ENCODE measurements at regions not wholly inside any gene's neighbourhood (a gene's known extent, or its start where the extent isn't known, plus 50 kb on each side); places are given as distances from the start of the nearest gene placed in this dataset.

GRCh38 chr11:45585205-45585604, 80.2 kb downstream of the CHST1 start:
- TF ChIP-seq, protein P1, sequence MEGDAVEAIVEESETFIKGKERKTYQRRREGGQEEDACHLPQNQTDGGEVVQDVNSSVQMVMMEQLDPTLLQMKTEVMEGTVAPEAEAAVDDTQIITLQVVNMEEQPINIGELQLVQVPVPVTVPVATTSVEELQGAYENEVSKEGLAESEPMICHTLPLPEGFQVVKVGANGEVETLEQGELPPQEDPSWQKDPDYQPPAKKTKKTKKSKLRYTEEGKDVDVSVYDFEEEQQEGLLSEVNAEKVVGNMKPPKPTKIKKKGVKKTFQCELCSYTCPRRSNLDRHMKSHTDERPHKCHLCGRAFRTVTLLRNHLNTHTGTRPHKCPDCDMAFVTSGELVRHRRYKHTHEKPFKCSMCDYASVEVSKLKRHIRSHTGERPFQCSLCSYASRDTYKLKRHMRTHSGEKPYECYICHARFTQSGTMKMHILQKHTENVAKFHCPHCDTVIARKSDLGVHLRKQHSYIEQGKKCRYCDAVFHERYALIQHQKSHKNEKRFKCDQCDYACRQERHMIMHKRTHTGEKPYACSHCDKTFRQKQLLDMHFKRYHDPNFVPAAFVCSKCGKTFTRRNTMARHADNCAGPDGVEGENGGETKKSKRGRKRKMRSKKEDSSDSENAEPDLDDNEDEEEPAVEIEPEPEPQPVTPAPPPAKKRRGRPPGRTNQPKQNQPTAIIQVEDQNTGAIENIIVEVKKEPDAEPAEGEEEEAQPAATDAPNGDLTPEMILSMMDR (conservative IDR thresholded peaks at IDR 0.05; ENCODE audit: low read depth, low read length), result no peak
- no peak overlapping the region for H3K4me3 ChIP-seq (IDR thresholded peaks at IDR 0.05; ENCODE audit: insufficient read depth, low read depth, low read length)

DNA sequence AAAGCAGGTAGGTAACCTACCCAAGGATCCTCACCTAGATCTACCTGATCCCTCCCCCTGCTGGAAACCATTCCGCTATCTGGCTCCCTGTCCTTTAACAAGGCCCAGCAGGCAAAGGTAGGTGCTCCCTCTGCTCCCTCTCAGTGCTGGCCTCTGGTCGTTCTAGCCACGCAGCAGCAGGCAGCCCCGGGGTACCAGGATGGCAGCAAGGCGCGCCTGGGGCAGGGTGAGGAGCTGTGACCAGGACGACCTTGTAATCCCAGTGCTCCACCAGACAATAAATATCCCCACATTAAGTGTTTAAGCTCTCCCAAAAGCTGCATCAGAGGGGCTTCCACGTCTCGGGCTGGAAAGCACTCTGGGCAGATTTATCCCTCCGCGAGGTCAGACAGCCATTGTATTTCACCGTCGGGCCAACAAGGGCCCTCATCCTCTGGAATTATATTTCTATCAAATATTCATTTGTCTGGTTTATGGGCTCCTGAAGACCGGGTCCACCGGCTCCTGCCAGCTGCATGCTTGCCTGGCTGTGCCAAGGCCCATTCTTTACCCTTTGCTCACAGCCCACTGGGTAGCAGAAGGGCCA, 81.3 kb downstream of the CHST1 start:
- H3K27me3 ChIP-seq (ENCODE audit: insufficient read depth, low read depth), result no peaks in the 10 kb centered on the region; the same call in 1 of the 2 replicates
- TF ChIP-seq, protein P1 (conservative IDR thresholded peaks at IDR 0.05; ENCODE audit: low read depth, low read length), result no peak
- H3K36me3 ChIP-seq (ENCODE audit: insufficient read depth), result no peaks in the 10 kb centered on the region

More at GRCh38 chr11:45585205-45585604, 80.2 kb downstream of the CHST1 start:
- no peak overlapping the region for H3K4me2 ChIP-seq
- H2AFZ ChIP-seq (ENCODE audit: low read depth), result no peak overlapping the region
- H3K27ac ChIP-seq, result no peak overlapping the region
- H3K27me3 ChIP-seq (ENCODE audit: insufficient read depth, low read depth), result no peaks in the 10 kb centered on the region; the same call in 1 of the 2 replicates
- no peak overlapping the region for H3K9ac ChIP-seq
- no peaks in the 10 kb centered on the region for H4K20me1 ChIP-seq (ENCODE audit: insufficient read depth)
- H3K79me2 ChIP-seq (ENCODE audit: insufficient read depth, low read depth), result no peaks in the 10 kb centered on the region
- H3K4me1 ChIP-seq (ENCODE audit: low read depth, poor library complexity, severe bottlenecking), result no peaks in the 10 kb centered on the region
- no peaks in the 10 kb centered on the region for H3K36me3 ChIP-seq (ENCODE audit: insufficient read depth)

DNA sequence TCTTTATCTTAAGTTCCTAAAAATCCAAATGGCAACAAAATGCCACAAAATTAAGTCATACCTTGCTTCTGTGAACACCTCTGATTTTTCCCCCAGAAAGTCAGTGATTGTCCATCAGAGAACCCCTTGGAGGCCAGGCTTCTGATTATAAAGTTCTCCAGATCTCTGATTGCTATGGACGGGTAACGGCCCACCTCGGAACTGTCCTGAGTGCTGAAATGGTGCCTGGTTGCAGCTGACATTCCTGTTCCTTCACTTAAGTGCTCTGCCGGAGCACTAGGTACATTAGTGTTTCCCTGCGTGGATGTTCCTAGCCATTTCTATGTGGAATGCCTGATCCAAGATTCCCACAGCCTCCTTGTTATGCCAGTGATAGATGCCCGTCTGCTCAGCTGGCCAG, 85.0 kb downstream of the CHST1 start:
- Histone ChIP-seq H3K4me2 (no peak overlapping the region), H3K27me3 (ENCODE audit: insufficient read depth, low read depth) (no peaks in the 10 kb centered on the region; the same call in 1 of the 2 replicates), H2AFZ (ENCODE audit: low read depth) (no peak overlapping the region), H3K79me2 (ENCODE audit: insufficient read depth, low read depth) (no peaks in the 10 kb centered on the region), H3K27ac (no peak overlapping the region), H3K4me3 (IDR thresholded peaks at IDR 0.05; ENCODE audit: insufficient read depth, low read depth, low read length) (no peak overlapping the region), H3K36me3 (ENCODE audit: insufficient read depth) (no peaks in the 10 kb centered on the region), H3K4me1 (ENCODE audit: low read depth, poor library complexity, severe bottlenecking) (no peaks in the 10 kb centered on the region), H3K9ac (no peak overlapping the region), H4K20me1 (ENCODE audit: insufficient read depth) (no peaks in the 10 kb centered on the region)
- TF ChIP-seq, protein P1 (conservative IDR thresholded peaks at IDR 0.05; ENCODE audit: low read depth, low read length), result no peak

More for the DNA sequence above, 81.3 kb downstream of the CHST1 start:
- no peaks in the 10 kb centered on the region for H3K4me1 ChIP-seq (ENCODE audit: low read depth, poor library complexity, severe bottlenecking)
- H2AFZ ChIP-seq (ENCODE audit: low read depth), result no peak overlapping the region
- H3K4me2 ChIP-seq, result no peak overlapping the region
- no peaks in the 10 kb centered on the region for H3K79me2 ChIP-seq (ENCODE audit: insufficient read depth, low read depth)
- no peak overlapping the region for H3K9ac ChIP-seq
- no peak overlapping the region for H3K4me3 ChIP-seq (IDR thresholded peaks at IDR 0.05; ENCODE audit: insufficient read depth, low read depth, low read length)
- no peak overlapping the region for H3K27ac ChIP-seq
- H4K20me1 ChIP-seq (ENCODE audit: insufficient read depth), result no peaks in the 10 kb centered on the region

DNA sequence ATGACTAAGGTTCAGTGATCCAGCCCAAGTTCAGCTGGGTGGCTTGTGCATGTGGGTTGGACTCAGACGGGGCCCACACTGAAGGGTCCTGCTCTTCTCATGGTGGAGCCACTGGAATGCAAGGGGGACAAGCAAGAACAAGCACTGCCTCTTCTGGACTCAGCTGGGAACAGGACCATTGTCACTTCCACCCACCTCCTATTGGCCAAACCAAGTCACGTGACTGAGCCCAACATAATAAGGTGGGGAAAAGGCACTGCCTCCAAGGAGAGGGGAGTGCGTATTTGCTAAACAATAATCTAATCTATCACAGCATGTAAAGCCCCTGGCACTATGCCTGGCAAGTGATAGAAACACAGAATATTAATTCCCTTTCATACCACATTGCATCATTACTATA, 87.1 kb downstream of the CHST1 start:
- H3K4me2 ChIP-seq, result no peak overlapping the region
- H3K36me3 ChIP-seq (ENCODE audit: insufficient read depth), result no peaks in the 10 kb centered on the region
- no peak overlapping the region for H3K9ac ChIP-seq
- no peaks in the 10 kb centered on the region for H3K4me1 ChIP-seq (ENCODE audit: low read depth, poor library complexity, severe bottlenecking)
- no peak overlapping the region for H3K4me3 ChIP-seq (IDR thresholded peaks at IDR 0.05; ENCODE audit: insufficient read depth, low read depth, low read length)
- no peak overlapping the region for H2AFZ ChIP-seq (ENCODE audit: low read depth)
- no peaks in the 10 kb centered on the region; the same call in 1 of the 2 replicates for H3K27me3 ChIP-seq (ENCODE audit: insufficient read depth, low read depth)
- TF ChIP-seq, protein P1 (conservative IDR thresholded peaks at IDR 0.05; ENCODE audit: low read depth, low read length), result no peak
- no peak overlapping the region for H3K27ac ChIP-seq
- H4K20me1 ChIP-seq (ENCODE audit: insufficient read depth), result no peaks in the 10 kb centered on the region
- H3K79me2 ChIP-seq (ENCODE audit: insufficient read depth, low read depth), result no peaks in the 10 kb centered on the region

Measured in KMS-11 (cell line).